ENCODE measurements at regions not wholly inside any gene's neighbourhood (a gene's known extent, or its start where the extent isn't known, plus 50 kb on each side); places are given as distances from the start of the nearest gene placed in this dataset.
A peak's percentile ranks its signal among the peaks of the same experiment; 100 is the strongest.
"Not testable (repeated sequence)": the region's sequence is repeated elsewhere in the genome, so short reads cannot be mapped to it uniquely, and the experiment has no call there.

- H3K4me1 ChIP-seq (ENCODE audit: insufficient read depth, low read length) = no peaks in the 10 kb centered on the region
- no peaks in the 10 kb centered on the region for H3K36me3 ChIP-seq (ENCODE audit: insufficient read depth, low read depth, low read length)
- H3K9me3 ChIP-seq (ENCODE audit: insufficient read depth, low read depth, low read length) = no peaks in the 10 kb centered on the region
- H3K27me3 ChIP-seq (ENCODE audit: insufficient read depth, low read length) = no peaks in the 10 kb centered on the region
- no peak overlapping the region for H3K27ac ChIP-seq (ENCODE audit: low read length)
- no peak overlapping the region for H3K4me3 ChIP-seq (ENCODE audit: low read length)
- no peak overlapping the region for H3K9ac ChIP-seq (ENCODE audit: low read depth, low read length)
Measured at GRCh38 chr3:24545887-24546286, 51.2 kb upstream of the THRB start.

GRCh38 chr3:24548278-24548677 lies 53.6 kb upstream of the THRB start:
- Histone ChIP-seq H3K9me3 (ENCODE audit: insufficient read depth, low read depth, low read length) (no peaks in the 10 kb centered on the region), H3K4me1 (ENCODE audit: insufficient read depth, low read length) (no peaks in the 10 kb centered on the region), H3K27ac (ENCODE audit: low read length) (no peak overlapping the region), H3K27me3 (ENCODE audit: insufficient read depth, low read length) (no peaks in the 10 kb centered on the region), H3K36me3 (ENCODE audit: insufficient read depth, low read depth, low read length) (no peaks in the 10 kb centered on the region), H3K9ac (ENCODE audit: low read depth, low read length) (no peak overlapping the region), H3K4me3 (ENCODE audit: low read length) (no peak overlapping the region)

GRCh38 chr3:24550588-24550987 lies 55.9 kb upstream of the THRB start:
- Histone ChIP-seq H3K4me1 (ENCODE audit: insufficient read depth, low read length) (no peaks in the 10 kb centered on the region), H3K27ac (ENCODE audit: low read length) (no peak overlapping the region), H3K27me3 (ENCODE audit: insufficient read depth, low read length) (no peaks in the 10 kb centered on the region), H3K9ac (ENCODE audit: low read depth, low read length) (no peak overlapping the region), H3K9me3 (ENCODE audit: insufficient read depth, low read depth, low read length) (no peaks in the 10 kb centered on the region), H3K4me3 (ENCODE audit: low read length) (no peak overlapping the region), H3K36me3 (ENCODE audit: insufficient read depth, low read depth, low read length) (no peaks in the 10 kb centered on the region)

GRCh38 chr3:24551626-24552025 lies 57.0 kb upstream of the THRB start:
- H3K4me3 ChIP-seq (ENCODE audit: low read length) = no peak overlapping the region
- no peak overlapping the region for H3K9ac ChIP-seq (ENCODE audit: low read depth, low read length)
- H3K27ac ChIP-seq (ENCODE audit: low read length) = no peak overlapping the region
- no peaks in the 10 kb centered on the region for H3K4me1 ChIP-seq (ENCODE audit: insufficient read depth, low read length)
- no peaks in the 10 kb centered on the region for H3K27me3 ChIP-seq (ENCODE audit: insufficient read depth, low read length)
- H3K36me3 ChIP-seq (ENCODE audit: insufficient read depth, low read depth, low read length) = no peaks in the 10 kb centered on the region
- no peaks in the 10 kb centered on the region for H3K9me3 ChIP-seq (ENCODE audit: insufficient read depth, low read depth, low read length)

- no peak overlapping the region for H3K9ac ChIP-seq (ENCODE audit: low read depth, low read length)
- no peaks in the 10 kb centered on the region for H3K36me3 ChIP-seq (ENCODE audit: insufficient read depth, low read depth, low read length)
- no peaks in the 10 kb centered on the region; the same call in 1 of the 2 replicates for H3K9me3 ChIP-seq (ENCODE audit: insufficient read depth, low read depth, low read length)
- H3K4me1 ChIP-seq (ENCODE audit: insufficient read depth, low read length) = no peaks in the 10 kb centered on the region
- H3K27me3 ChIP-seq (ENCODE audit: insufficient read depth, low read length) = no peaks in the 10 kb centered on the region
- H3K27ac ChIP-seq (ENCODE audit: low read length) = no peak overlapping the region
- no peak overlapping the region for H3K4me3 ChIP-seq (ENCODE audit: low read length)
Measured at GRCh38 chr3:24562895-24563294, 68.2 kb upstream of the THRB start.

GRCh38 chr3:24565053-24565452 lies 70.4 kb upstream of the THRB start:
- Histone ChIP-seq H3K27me3 (ENCODE audit: insufficient read depth, low read length) (no peaks in the 10 kb centered on the region), H3K4me1 (ENCODE audit: insufficient read depth, low read length) (no peaks in the 10 kb centered on the region), H3K9ac (ENCODE audit: low read depth, low read length) (no peak overlapping the region)

GRCh38 chr3:24565656-24566055 lies 71.0 kb upstream of the THRB start:
- Histone ChIP-seq H3K27ac (ENCODE audit: low read length) (no peak overlapping the region), H3K9me3 (ENCODE audit: insufficient read depth, low read depth, low read length) (no peaks in the 10 kb centered on the region; the same call in 1 of the 2 replicates), H3K4me1 (ENCODE audit: insufficient read depth, low read length) (no peaks in the 10 kb centered on the region), H3K36me3 (ENCODE audit: insufficient read depth, low read depth, low read length) (no peaks in the 10 kb centered on the region), H3K4me3 (ENCODE audit: low read length) (no peak overlapping the region), H3K9ac (ENCODE audit: low read depth, low read length) (no peak overlapping the region), H3K27me3 (ENCODE audit: insufficient read depth, low read length) (no peaks in the 10 kb centered on the region)

More at GRCh38 chr3:24565053-24565452, 70.4 kb upstream of the THRB start:
- no peaks in the 10 kb centered on the region; the same call in 1 of the 2 replicates for H3K9me3 ChIP-seq (ENCODE audit: insufficient read depth, low read depth, low read length)
- H3K27ac ChIP-seq (ENCODE audit: low read length) = no peak overlapping the region
- no peak overlapping the region for H3K4me3 ChIP-seq (ENCODE audit: low read length)
- H3K36me3 ChIP-seq (ENCODE audit: insufficient read depth, low read depth, low read length) = no peaks in the 10 kb centered on the region

- Histone ChIP-seq H3K27ac (ENCODE audit: low read length) (no peak overlapping the region), H3K27me3 (ENCODE audit: insufficient read depth, low read length) (no peaks in the 10 kb centered on the region), H3K36me3 (ENCODE audit: insufficient read depth, low read depth, low read length) (no peaks in the 10 kb centered on the region), H3K4me1 (ENCODE audit: insufficient read depth, low read length) (no peaks in the 10 kb centered on the region), H3K4me3 (ENCODE audit: low read length) (no peak overlapping the region), H3K9me3 (ENCODE audit: insufficient read depth, low read depth, low read length) (no peaks in the 10 kb centered on the region; the same call in 1 of the 2 replicates), H3K9ac (ENCODE audit: low read depth, low read length) (no peak overlapping the region)
Measured at GRCh38 chr3:24566927-24567326, 72.3 kb upstream of the THRB start.

GRCh38 chr3:24572409-24572808 lies 77.8 kb upstream of the THRB start:
- H3K4me1 ChIP-seq (ENCODE audit: insufficient read depth, low read length); H3K9ac ChIP-seq (ENCODE audit: low read depth, low read length); H3K9me3 ChIP-seq (ENCODE audit: insufficient read depth, low read depth, low read length); H3K4me3 ChIP-seq (ENCODE audit: low read length); H3K27me3 ChIP-seq (ENCODE audit: insufficient read depth, low read length); H3K27ac ChIP-seq (ENCODE audit: low read length); H3K36me3 ChIP-seq (ENCODE audit: insufficient read depth, low read depth, low read length): not testable (repeated sequence)

- no peaks in the 10 kb centered on the region for H3K36me3 ChIP-seq (ENCODE audit: insufficient read depth, low read depth, low read length)
- no peak overlapping the region for H3K27ac ChIP-seq (ENCODE audit: low read length)
- no peak overlapping the region for H3K4me3 ChIP-seq (ENCODE audit: low read length)
- no peak overlapping the region for H3K9ac ChIP-seq (ENCODE audit: low read depth, low read length)
- no peaks in the 10 kb centered on the region for H3K9me3 ChIP-seq (ENCODE audit: insufficient read depth, low read depth, low read length)
- H3K27me3 ChIP-seq (ENCODE audit: insufficient read depth, low read length) = no peaks in the 10 kb centered on the region
- peaks cover under 1% of the 10 kb centered on the region; the same call in 1 of the 2 replicates for H3K4me1 ChIP-seq (ENCODE audit: insufficient read depth, low read length)
Measured at GRCh38 chr3:24573576-24573975, 78.9 kb upstream of the THRB start.

GRCh38 chr3:24578324-24578723 lies 83.7 kb upstream of the THRB start:
- Histone ChIP-seq H3K27me3 (ENCODE audit: insufficient read depth, low read length) (no peaks in the 10 kb centered on the region), H3K36me3 (ENCODE audit: insufficient read depth, low read depth, low read length) (no peaks in the 10 kb centered on the region), H3K4me3 (ENCODE audit: low read length) (no peak overlapping the region), H3K9me3 (ENCODE audit: insufficient read depth, low read depth, low read length) (no peaks in the 10 kb centered on the region), H3K27ac (ENCODE audit: low read length) (no peak overlapping the region), H3K4me1 (ENCODE audit: insufficient read depth, low read length) (peaks cover 4% of the 10 kb centered on the region; the same call in 1 of the 2 replicates), H3K9ac (ENCODE audit: low read depth, low read length) (0 out of 2 replicates have a peak overlapping the region, but pooled peaks have one; percentile 15)

- H3K4me1 ChIP-seq (ENCODE audit: insufficient read depth, low read length) = peaks cover 4% of the 10 kb centered on the region; the same call in 1 of the 2 replicates
- no peak overlapping the region for H3K27ac ChIP-seq (ENCODE audit: low read length)
- no peak overlapping the region for H3K4me3 ChIP-seq (ENCODE audit: low read length)
- peak overlapping the region; percentile 15; the same call in 1 of the 2 replicates for H3K9ac ChIP-seq (ENCODE audit: low read depth, low read length)
- H3K9me3 ChIP-seq (ENCODE audit: insufficient read depth, low read depth, low read length) = no peaks in the 10 kb centered on the region
- no peaks in the 10 kb centered on the region for H3K36me3 ChIP-seq (ENCODE audit: insufficient read depth, low read depth, low read length)
- no peaks in the 10 kb centered on the region for H3K27me3 ChIP-seq (ENCODE audit: insufficient read depth, low read length)
Measured at GRCh38 chr3:24578951-24579421, 84.3 kb upstream of the THRB start.
